ENCODE measurements at regions not wholly inside any gene's neighbourhood (a gene's known extent, or its start where the extent isn't known, plus 50 kb on each side); places are given as distances from the start of the nearest gene placed in this dataset.

GRCh38 chr6:126117251-126117650 lies 130.9 kb downstream of the TRMT11 start (continued):
- TF ChIP-seq, protein P1, sequence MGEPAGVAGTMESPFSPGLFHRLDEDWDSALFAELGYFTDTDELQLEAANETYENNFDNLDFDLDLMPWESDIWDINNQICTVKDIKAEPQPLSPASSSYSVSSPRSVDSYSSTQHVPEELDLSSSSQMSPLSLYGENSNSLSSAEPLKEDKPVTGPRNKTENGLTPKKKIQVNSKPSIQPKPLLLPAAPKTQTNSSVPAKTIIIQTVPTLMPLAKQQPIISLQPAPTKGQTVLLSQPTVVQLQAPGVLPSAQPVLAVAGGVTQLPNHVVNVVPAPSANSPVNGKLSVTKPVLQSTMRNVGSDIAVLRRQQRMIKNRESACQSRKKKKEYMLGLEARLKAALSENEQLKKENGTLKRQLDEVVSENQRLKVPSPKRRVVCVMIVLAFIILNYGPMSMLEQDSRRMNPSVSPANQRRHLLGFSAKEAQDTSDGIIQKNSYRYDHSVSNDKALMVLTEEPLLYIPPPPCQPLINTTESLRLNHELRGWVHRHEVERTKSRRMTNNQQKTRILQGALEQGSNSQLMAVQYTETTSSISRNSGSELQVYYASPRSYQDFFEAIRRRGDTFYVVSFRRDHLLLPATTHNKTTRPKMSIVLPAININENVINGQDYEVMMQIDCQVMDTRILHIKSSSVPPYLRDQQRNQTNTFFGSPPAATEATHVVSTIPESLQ (CRISPR knock-in tag; IDR thresholded peaks at IDR 0.05): no peak
- TF ChIP-seq NR2C2 (CRISPR knock-in tag; IDR thresholded peaks at IDR 0.05): no peak
- TF ChIP-seq CTCF (IDR thresholded peaks at IDR 0.05): no peak
- no peak for TF ChIP-seq CBFB (CRISPR knock-in tag; IDR thresholded peaks at IDR 0.05; ENCODE audit: low read depth)
- TF ChIP-seq ATF1 (CRISPR knock-in tag; IDR thresholded peaks at IDR 0.05): no peak
- no peak for TF ChIP-seq FOXK1 (CRISPR knock-in tag; IDR thresholded peaks at IDR 0.05)
- TF ChIP-seq PRDM15 (CRISPR knock-in tag; IDR thresholded peaks at IDR 0.05): no peak
- TF ChIP-seq ZBTB21 (CRISPR knock-in tag; IDR thresholded peaks at IDR 0.05; ENCODE audit: borderline replicate concordance): no peak
- TF ChIP-seq, protein P2, sequence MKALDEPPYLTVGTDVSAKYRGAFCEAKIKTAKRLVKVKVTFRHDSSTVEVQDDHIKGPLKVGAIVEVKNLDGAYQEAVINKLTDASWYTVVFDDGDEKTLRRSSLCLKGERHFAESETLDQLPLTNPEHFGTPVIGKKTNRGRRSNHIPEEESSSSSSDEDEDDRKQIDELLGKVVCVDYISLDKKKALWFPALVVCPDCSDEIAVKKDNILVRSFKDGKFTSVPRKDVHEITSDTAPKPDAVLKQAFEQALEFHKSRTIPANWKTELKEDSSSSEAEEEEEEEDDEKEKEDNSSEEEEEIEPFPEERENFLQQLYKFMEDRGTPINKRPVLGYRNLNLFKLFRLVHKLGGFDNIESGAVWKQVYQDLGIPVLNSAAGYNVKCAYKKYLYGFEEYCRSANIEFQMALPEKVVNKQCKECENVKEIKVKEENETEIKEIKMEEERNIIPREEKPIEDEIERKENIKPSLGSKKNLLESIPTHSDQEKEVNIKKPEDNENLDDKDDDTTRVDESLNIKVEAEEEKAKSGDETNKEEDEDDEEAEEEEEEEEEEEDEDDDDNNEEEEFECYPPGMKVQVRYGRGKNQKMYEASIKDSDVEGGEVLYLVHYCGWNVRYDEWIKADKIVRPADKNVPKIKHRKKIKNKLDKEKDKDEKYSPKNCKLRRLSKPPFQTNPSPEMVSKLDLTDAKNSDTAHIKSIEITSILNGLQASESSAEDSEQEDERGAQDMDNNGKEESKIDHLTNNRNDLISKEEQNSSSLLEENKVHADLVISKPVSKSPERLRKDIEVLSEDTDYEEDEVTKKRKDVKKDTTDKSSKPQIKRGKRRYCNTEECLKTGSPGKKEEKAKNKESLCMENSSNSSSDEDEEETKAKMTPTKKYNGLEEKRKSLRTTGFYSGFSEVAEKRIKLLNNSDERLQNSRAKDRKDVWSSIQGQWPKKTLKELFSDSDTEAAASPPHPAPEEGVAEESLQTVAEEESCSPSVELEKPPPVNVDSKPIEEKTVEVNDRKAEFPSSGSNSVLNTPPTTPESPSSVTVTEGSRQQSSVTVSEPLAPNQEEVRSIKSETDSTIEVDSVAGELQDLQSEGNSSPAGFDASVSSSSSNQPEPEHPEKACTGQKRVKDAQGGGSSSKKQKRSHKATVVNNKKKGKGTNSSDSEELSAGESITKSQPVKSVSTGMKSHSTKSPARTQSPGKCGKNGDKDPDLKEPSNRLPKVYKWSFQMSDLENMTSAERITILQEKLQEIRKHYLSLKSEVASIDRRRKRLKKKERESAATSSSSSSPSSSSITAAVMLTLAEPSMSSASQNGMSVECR (CRISPR knock-in tag; IDR thresholded peaks at IDR 0.05; ENCODE audit: borderline replicate concordance): no peak
- TF ChIP-seq, protein P3, sequence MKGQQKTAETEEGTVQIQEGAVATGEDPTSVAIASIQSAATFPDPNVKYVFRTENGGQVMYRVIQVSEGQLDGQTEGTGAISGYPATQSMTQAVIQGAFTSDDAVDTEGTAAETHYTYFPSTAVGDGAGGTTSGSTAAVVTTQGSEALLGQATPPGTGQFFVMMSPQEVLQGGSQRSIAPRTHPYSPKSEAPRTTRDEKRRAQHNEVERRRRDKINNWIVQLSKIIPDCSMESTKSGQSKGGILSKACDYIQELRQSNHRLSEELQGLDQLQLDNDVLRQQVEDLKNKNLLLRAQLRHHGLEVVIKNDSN (CRISPR knock-in tag; IDR thresholded peaks at IDR 0.05): no peak
- no peak for TF ChIP-seq JUN (CRISPR knock-in tag; IDR thresholded peaks at IDR 0.05)
- TF ChIP-seq, protein P4, sequence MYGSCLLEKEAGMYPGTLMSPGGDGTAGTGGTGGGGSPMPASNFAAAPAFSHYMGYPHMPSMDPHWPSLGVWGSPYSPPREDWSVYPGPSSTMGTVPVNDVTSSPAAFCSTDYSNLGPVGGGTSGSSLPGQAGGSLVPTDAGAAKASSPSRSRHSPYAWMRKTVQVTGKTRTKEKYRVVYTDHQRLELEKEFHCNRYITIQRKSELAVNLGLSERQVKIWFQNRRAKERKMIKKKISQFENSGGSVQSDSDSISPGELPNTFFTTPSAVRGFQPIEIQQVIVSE (CRISPR knock-in tag; IDR thresholded peaks at IDR 0.05; ENCODE audit: borderline replicate concordance): no peak

Data from WTC11 (cell line).